ENCODE measurements at regions not wholly inside any gene's neighbourhood (a gene's known extent, or its start where the extent isn't known, plus 50 kb on each side); places are given as distances from the start of the nearest gene placed in this dataset.

GRCh38 chr18:59814891-59815290 lies 84.9 kb upstream of the PMAIP1 start:
- TF ChIP-seq CTCF (IDR thresholded peaks at IDR 0.05) (no peak), POLR2A (IDR thresholded peaks at IDR 0.05) (no peak)

All from vagina (tissue), 2 donors.